Renal cortex interstitium (tissue), 11 donors: ENCODE measurements at regions not wholly inside any gene's neighbourhood (a gene's known extent, or its start where the extent isn't known, plus 50 kb on each side); places are given as distances from the start of the nearest gene placed in this dataset.
"Not testable (repeated sequence)": the region's sequence is repeated elsewhere in the genome, so short reads cannot be mapped to it uniquely, and the experiment has no call there.

Source experiments
- DNase-seq, 11 donors: peaks; one replicate each; pipeline ENCODE4 v3.0.0-alpha.2; 2013; ENCODE audit warnings: low read depth in 9 of 11, low spot score in 4 of 11; ENCODE audit errors: extremely low read depth in 1 of 11

DNA sequence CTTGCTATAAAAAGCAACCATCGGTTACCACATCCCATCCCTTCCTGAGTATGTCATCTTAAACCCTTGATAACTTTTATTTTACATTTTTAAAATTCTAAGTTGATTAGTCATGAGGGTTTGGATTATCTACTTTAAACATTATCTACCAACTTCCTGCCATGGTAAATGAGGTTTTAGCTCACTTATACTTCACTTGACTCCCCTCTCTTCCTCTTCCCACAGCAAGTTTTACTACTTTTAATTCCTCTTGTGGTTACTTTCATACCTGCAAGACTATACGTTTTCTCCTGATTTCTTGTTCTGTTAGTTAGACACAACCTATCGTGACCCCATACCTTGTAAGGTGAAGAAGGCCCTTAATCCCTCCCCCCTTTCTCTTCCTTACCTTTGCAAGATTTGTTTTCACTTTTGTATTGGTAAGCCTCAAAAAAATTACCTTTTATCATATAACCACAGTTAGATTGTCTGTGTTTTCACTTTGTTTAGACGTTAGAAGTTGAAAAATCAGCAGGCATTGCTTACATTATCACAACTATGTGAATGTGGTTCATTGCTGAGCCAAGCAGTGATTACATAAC lies 60.1 kb upstream of the OGFRL1 start:
- DNase-seq = no peak

DNA sequence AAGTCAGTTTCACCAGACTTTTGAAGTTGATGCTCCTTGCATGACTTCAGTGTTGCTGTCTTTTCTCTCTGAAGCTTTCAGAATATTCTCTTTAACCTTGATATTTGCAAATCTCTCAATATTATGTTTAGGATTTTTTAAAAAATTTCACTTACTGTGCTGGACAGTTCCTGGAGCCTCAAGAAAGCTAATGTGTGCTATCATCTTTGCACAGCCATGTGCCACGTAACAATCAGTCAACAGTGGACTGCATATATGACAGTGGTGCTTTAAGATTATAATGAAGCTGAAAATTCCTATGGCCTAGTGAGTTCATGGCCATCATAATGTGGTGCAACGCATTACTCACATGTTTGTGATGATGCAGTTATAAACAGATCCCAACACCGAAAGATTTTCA lies 59.1 kb upstream of the OGFRL1 start:
- no peak for DNase-seq

DNA sequence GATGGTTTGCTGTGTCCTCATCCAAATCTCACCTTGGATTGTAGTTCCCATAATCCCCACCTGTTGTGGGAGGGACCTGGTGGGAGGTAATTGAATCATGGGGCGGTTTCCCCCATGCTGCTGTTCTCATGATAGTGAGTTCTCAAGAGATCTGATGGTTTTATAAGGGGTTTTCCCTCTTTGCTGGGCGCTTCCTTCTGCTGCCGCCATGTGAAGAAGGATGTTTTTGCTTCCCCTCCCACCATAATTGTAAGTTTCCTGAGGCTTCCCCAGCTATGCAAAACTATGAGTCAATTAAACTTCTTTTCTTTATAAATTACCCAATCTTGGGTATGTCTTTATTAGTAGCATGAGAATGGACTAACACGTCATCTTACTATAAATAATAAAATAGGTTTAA lies 55.7 kb upstream of the OGFRL1 start:
- DNase-seq = not testable (repeated sequence)

DNA sequence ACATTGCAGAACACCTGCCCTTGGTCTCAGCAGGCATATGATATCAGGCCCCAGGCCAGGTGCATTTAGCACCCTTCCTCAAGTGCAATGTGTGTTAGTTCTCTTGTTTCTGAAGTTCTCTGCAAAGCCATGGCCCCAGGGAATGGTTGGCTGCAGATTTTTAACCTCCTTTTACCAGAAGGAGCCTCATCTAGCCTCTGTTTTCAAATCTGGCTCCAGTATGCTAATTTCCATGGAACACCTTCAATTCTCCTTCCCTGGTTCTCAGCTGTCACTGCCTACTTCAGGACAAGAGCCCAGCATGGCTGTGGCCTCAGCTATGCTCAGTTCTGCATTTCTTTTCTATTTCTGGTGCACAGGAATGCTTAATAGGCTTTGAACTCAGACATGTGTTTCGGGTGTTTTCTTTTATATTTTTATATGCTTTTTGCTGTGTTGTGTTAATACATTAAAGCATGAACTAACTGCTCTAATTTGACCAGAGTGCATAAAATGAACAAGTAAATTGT lies 51.6 kb upstream of the OGFRL1 start:
- DNase-seq = no peak

DNA sequence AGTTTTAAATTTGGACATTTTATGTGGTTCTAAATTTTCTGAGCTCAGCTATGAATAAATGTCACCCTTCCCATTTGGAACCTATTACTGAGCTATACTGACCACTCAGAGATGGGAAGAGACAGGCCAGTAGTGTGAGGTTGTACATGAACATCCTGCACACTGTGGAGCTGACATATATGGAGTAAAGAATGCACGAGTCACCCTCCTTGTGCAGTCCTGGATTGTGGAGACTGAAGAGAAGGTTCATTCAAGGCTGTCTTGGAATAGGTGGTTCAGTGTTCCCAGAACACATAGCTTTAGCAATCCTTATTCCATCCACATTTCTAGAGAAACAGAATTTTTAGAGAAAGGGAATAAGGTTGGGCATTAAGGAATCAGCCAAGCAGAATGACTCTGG lies 50.3 kb upstream of the OGFRL1 start:
- no peak for DNase-seq
